SJCRH30 (cell line): ENCODE measurements at regions not wholly inside any gene's neighbourhood (a gene's known extent, or its start where the extent isn't known, plus 50 kb on each side); places are given as distances from the start of the nearest gene placed in this dataset.
"Not testable (repeated sequence)": the region's sequence is repeated elsewhere in the genome, so short reads cannot be mapped to it uniquely, and the experiment has no call there.

Experiments used
- DNase-seq, 2 experiments: peaks; one replicate each; pipeline ENCODE4 v3.0.0-alpha.2; 2015 to 2020
- H3K27ac ChIP-seq: fragments of 250-450 bp; sonication (Bioruptor Pico); 2 replicates; pipeline ENCODE4 v1.5.1; 2020; ENCODE audit warnings: mild to moderate bottlenecking, moderate library complexity
- H3K27me3 ChIP-seq: fragments of 250-450 bp; sonication (Bioruptor Pico); 2 replicates; pipeline ENCODE4 v1.5.1; 2020; ENCODE audit warnings: mild to moderate bottlenecking, moderate library complexity
- H3K36me3 ChIP-seq: fragments of 250-450 bp; sonication (Bioruptor Pico); 2 replicates; pipeline ENCODE4 v1.5.1; 2020; ENCODE audit warnings: mild to moderate bottlenecking, moderate library complexity
- H3K4me1 ChIP-seq: fragments of 250-450 bp; sonication (Bioruptor Pico); 2 replicates; pipeline ENCODE4 v1.5.1; 2020; ENCODE audit warnings: mild to moderate bottlenecking, moderate library complexity
- H3K4me3 ChIP-seq: fragments of 250-450 bp; sonication (Bioruptor Pico); 2 replicates; pipeline ENCODE4 v1.5.1; 2020; ENCODE audit warnings: mild to moderate bottlenecking, moderate library complexity
- H3K9me3 ChIP-seq: fragments of 250-450 bp; sonication (Bioruptor Pico); replicated peaks from 2 replicates; pipeline ENCODE4 v1.5.1; 2020; ENCODE audit warnings: mild to moderate bottlenecking, moderate library complexity

- DNase-seq, result no peak
- no peak overlapping the region for H3K27ac ChIP-seq
- H3K27me3 ChIP-seq, result no peaks in the 10 kb centered on the region
- H3K36me3 ChIP-seq, result no peaks in the 10 kb centered on the region
- no peak overlapping the region for H3K4me3 ChIP-seq
- no peaks in the 10 kb centered on the region for H3K9me3 ChIP-seq
- H3K4me1 ChIP-seq, result no peaks in the 10 kb centered on the region
Measured at GRCh38 chr10:81177651-81178244, 640.0 kb downstream of the SH2D4B start.

- Histone ChIP-seq H3K27ac (no peak overlapping the region), H3K27me3 (no peaks in the 10 kb centered on the region), H3K9me3 (no peaks in the 10 kb centered on the region), H3K4me1 (no peaks in the 10 kb centered on the region), H3K36me3 (no peaks in the 10 kb centered on the region), H3K4me3 (no peak overlapping the region)
- DNase-seq, result no peak
Measured at GRCh38 chr10:81179324-81179723, 641.6 kb downstream of the SH2D4B start.

- no peak overlapping the region for H3K4me3 ChIP-seq
- H3K4me1 ChIP-seq, result no peaks in the 10 kb centered on the region
- no peaks in the 10 kb centered on the region for H3K27me3 ChIP-seq
- H3K36me3 ChIP-seq, result no peaks in the 10 kb centered on the region
- peak; percentile 2 to 45 for DNase-seq
- no peak overlapping the region for H3K27ac ChIP-seq
- H3K9me3 ChIP-seq, result no peaks in the 10 kb centered on the region
Measured at GRCh38 chr10:81179805-81180452, 642.2 kb downstream of the SH2D4B start.

GRCh38 chr10:81182296-81182695 lies 644.6 kb downstream of the SH2D4B start:
- no peak for DNase-seq
- H3K27me3 ChIP-seq, result no peaks in the 10 kb centered on the region
- H3K4me1 ChIP-seq, result no peaks in the 10 kb centered on the region
- H3K36me3 ChIP-seq, result no peaks in the 10 kb centered on the region
- no peaks in the 10 kb centered on the region for H3K9me3 ChIP-seq
- H3K27ac ChIP-seq, result no peak overlapping the region
- H3K4me3 ChIP-seq, result no peak overlapping the region

- DNase-seq, result no peak
- Histone ChIP-seq H3K4me3 (no peak overlapping the region), H3K27me3 (no peaks in the 10 kb centered on the region), H3K9me3 (no peaks in the 10 kb centered on the region), H3K27ac (no peak overlapping the region), H3K4me1 (no peaks in the 10 kb centered on the region), H3K36me3 (no peaks in the 10 kb centered on the region)
Measured at GRCh38 chr10:81192221-81192788, 654.6 kb downstream of the SH2D4B start.

GRCh38 chr10:81200801-81201200 lies 663.1 kb downstream of the SH2D4B start:
- no peaks in the 10 kb centered on the region for H3K4me1 ChIP-seq
- H3K36me3 ChIP-seq, result no peaks in the 10 kb centered on the region
- H3K4me3 ChIP-seq, result no peak overlapping the region
- no peak for DNase-seq
- no peak overlapping the region for H3K27ac ChIP-seq
- H3K9me3 ChIP-seq, result no peaks in the 10 kb centered on the region
- H3K27me3 ChIP-seq, result no peaks in the 10 kb centered on the region

GRCh38 chr10:81207359-81207758 lies 667.6 kb upstream of the NRG3 start:
- H3K4me1 ChIP-seq, H3K36me3 ChIP-seq, H3K4me3 ChIP-seq, H3K27ac ChIP-seq, DNase-seq, H3K9me3 ChIP-seq, H3K27me3 ChIP-seq: not testable (repeated sequence)

- H3K9me3 ChIP-seq, result no peaks in the 10 kb centered on the region
- H3K36me3 ChIP-seq, result no peaks in the 10 kb centered on the region
- no peak for DNase-seq
- H3K27ac ChIP-seq, result no peak overlapping the region
- no peak overlapping the region for H3K4me3 ChIP-seq
- no peaks in the 10 kb centered on the region for H3K27me3 ChIP-seq
- H3K4me1 ChIP-seq, result no peaks in the 10 kb centered on the region
Measured at GRCh38 chr10:81213370-81213769, 661.6 kb upstream of the NRG3 start.

GRCh38 chr10:81215498-81215897 lies 659.5 kb upstream of the NRG3 start:
- DNase-seq, result no peak
- Histone ChIP-seq H3K9me3 (no peaks in the 10 kb centered on the region), H3K36me3 (no peaks in the 10 kb centered on the region), H3K4me1 (no peaks in the 10 kb centered on the region), H3K27me3 (no peaks in the 10 kb centered on the region), H3K4me3 (no peak overlapping the region), H3K27ac (no peak overlapping the region)

GRCh38 chr10:81216949-81217348 lies 658.0 kb upstream of the NRG3 start:
- no peak for DNase-seq
- Histone ChIP-seq H3K9me3 (no peaks in the 10 kb centered on the region), H3K27ac (no peak overlapping the region), H3K27me3 (no peaks in the 10 kb centered on the region), H3K4me3 (no peak overlapping the region), H3K4me1 (no peaks in the 10 kb centered on the region), H3K36me3 (no peaks in the 10 kb centered on the region)

GRCh38 chr10:81218307-81218706 lies 656.7 kb upstream of the NRG3 start:
- no peak overlapping the region for H3K27ac ChIP-seq
- H3K4me3 ChIP-seq, result no peak overlapping the region
- DNase-seq, result no peak
- H3K27me3 ChIP-seq, result no peaks in the 10 kb centered on the region
- no peaks in the 10 kb centered on the region for H3K4me1 ChIP-seq
- no peaks in the 10 kb centered on the region for H3K9me3 ChIP-seq
- no peaks in the 10 kb centered on the region for H3K36me3 ChIP-seq

GRCh38 chr10:81219758-81220157 lies 655.2 kb upstream of the NRG3 start:
- no peaks in the 10 kb centered on the region for H3K27me3 ChIP-seq
- no peaks in the 10 kb centered on the region for H3K9me3 ChIP-seq
- no peaks in the 10 kb centered on the region for H3K36me3 ChIP-seq
- H3K4me3 ChIP-seq, result no peak overlapping the region
- H3K4me1 ChIP-seq, result no peaks in the 10 kb centered on the region
- no peak overlapping the region for H3K27ac ChIP-seq
- DNase-seq, result no peak

- Histone ChIP-seq H3K9me3 (no peaks in the 10 kb centered on the region), H3K4me1 (no peaks in the 10 kb centered on the region), H3K4me3 (no peak overlapping the region), H3K27me3 (no peaks in the 10 kb centered on the region), H3K27ac (no peak overlapping the region), H3K36me3 (no peaks in the 10 kb centered on the region)
- DNase-seq, result no peak
Measured at GRCh38 chr10:81248886-81249285, 626.1 kb upstream of the NRG3 start.

- Histone ChIP-seq H3K4me3 (no peak overlapping the region), H3K27me3 (no peaks in the 10 kb centered on the region), H3K36me3 (no peaks in the 10 kb centered on the region), H3K27ac (no peak overlapping the region), H3K9me3 (no peaks in the 10 kb centered on the region), H3K4me1 (no peaks in the 10 kb centered on the region)
- DNase-seq, result no peak
Measured at GRCh38 chr10:81251457-81252115, 623.4 kb upstream of the NRG3 start.

- DNase-seq, H3K27ac ChIP-seq, H3K4me3 ChIP-seq, H3K27me3 ChIP-seq, H3K4me1 ChIP-seq, H3K9me3 ChIP-seq, H3K36me3 ChIP-seq: not testable (repeated sequence)
Measured at GRCh38 chr10:81264991-81265390, 610.0 kb upstream of the NRG3 start.
